SH-SY5Y (cell line): ENCODE measurements at regions not wholly inside any gene's neighbourhood (a gene's known extent, or its start where the extent isn't known, plus 50 kb on each side); places are given as distances from the start of the nearest gene placed in this dataset.

Source experiments
- GATA2 ChIP-seq: IDR thresholded peaks from 2 replicates; pipeline ENCODE4 v1.6.1; 2011; ENCODE audit warnings: mild to moderate bottlenecking, low read depth, low read length
- GATA3 ChIP-seq: IDR thresholded peaks from 2 replicates; pipeline ENCODE4 v1.6.1; 2011; ENCODE audit warnings: low read depth, mild to moderate bottlenecking, low read length, moderate library complexity

DNA sequence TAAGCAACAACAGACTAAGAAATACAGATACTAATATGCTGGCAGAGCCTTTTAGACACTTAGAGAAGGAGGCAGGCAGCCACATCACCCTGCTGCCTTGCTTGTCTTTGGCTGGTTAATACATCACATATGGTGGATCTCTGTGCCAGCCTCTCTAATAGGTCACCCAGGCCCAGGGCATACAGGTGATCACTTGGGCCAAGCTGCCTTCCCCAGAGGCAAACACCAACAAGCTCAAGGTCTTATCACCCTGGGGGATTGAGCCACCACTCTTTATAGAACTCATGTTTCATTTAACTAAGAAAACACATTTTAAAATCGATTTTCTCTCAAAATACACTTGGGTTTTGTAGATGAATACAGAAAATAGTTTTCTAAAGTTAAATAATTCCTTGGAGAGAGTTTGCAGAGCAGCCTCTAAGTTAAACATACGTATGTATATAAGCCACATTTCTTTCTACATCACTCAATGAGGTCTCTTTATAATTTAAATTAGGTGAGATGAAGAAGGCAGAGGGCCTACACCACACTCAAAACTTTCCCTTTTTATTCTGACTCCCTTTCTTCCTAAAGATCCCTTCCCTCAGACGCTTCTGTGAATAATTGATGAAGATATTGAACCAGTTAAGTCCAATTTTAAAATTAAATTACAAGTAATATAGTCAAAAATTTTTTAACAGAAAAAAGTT is 556.8 kb upstream of the GHITM start:
- TF ChIP-seq GATA2 = no peak
- no peak for TF ChIP-seq GATA3
